Fibroblast of mammary gland (primary cell): ENCODE measurements at regions not wholly inside any gene's neighbourhood (a gene's known extent, or its start where the extent isn't known, plus 50 kb on each side); places are given as distances from the start of the nearest gene placed in this dataset.

Experiments
- DNase-seq: peaks from one replicate; pipeline ENCODE4 v3.0.0-alpha.2; 2010; ENCODE audit warnings: low read depth
- H3K4me3 ChIP-seq: 2 replicates; pipeline ENCODE4 v1.5.1; 2011; ENCODE audit warnings: low read depth, mild to moderate bottlenecking, low read length, moderate library complexity; ENCODE audit not compliant: control insufficient read depth
- TF ChIP-seq, protein P1 (sequence below): conservative IDR thresholded peaks from 2 replicates; pipeline ENCODE4 v1.5.1; 2011; ENCODE audit warnings: low read depth, low read length, inconsistent platforms; ENCODE audit not compliant: control insufficient read depth, insufficient read depth

DNA sequence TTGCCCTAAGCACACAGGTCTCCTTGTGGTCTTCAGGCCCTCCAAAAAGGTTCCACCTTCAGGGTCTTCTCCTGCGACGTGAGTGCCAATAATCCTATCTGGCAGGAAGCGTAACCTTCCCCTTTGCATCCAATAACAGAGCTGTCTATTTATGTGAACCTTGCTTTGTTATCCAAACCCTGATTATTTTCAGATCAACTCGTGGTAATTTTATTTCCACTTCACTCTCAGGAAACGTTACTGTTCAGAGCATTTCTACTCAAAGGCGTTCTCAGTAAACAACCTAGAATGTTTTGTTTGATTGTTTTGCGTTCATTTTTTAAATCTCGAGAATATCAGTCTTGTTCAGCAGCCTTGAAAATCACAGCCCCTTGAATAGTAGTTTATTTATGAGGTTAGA lies 232.3 kb upstream of the KLF6 start:
- TF ChIP-seq, protein P1, sequence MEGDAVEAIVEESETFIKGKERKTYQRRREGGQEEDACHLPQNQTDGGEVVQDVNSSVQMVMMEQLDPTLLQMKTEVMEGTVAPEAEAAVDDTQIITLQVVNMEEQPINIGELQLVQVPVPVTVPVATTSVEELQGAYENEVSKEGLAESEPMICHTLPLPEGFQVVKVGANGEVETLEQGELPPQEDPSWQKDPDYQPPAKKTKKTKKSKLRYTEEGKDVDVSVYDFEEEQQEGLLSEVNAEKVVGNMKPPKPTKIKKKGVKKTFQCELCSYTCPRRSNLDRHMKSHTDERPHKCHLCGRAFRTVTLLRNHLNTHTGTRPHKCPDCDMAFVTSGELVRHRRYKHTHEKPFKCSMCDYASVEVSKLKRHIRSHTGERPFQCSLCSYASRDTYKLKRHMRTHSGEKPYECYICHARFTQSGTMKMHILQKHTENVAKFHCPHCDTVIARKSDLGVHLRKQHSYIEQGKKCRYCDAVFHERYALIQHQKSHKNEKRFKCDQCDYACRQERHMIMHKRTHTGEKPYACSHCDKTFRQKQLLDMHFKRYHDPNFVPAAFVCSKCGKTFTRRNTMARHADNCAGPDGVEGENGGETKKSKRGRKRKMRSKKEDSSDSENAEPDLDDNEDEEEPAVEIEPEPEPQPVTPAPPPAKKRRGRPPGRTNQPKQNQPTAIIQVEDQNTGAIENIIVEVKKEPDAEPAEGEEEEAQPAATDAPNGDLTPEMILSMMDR: no peak
- no peak overlapping the region for H3K4me3 ChIP-seq
- no peak for DNase-seq

DNA sequence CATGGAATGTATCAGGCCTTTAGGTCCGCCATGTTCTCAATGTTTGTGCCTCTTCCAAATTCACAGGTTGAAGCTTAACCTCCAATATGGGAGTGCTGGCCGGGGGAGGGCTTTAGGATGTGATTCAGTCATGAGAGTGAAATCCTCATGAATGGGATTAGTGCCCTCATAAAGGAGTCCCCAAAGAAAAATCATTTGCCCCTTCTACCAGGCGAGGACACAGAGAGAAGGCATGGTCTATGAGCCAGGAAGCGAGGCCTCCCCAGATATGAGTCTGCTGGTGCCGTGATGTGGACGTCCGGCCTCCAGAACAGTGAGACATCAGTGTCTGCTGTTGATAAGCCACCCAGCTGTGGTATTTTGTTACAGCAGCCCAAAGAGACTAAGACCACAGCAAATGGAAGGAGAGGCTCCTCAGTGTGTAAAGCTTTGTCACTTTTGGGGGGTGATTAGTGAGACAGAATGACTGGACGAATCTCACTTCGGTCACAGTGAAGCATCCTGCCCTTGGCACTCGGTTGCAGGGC lies 231.3 kb upstream of the KLF6 start:
- H3K4me3 ChIP-seq: no peak overlapping the region
- no peak for DNase-seq
- TF ChIP-seq, protein P1: no peak

DNA sequence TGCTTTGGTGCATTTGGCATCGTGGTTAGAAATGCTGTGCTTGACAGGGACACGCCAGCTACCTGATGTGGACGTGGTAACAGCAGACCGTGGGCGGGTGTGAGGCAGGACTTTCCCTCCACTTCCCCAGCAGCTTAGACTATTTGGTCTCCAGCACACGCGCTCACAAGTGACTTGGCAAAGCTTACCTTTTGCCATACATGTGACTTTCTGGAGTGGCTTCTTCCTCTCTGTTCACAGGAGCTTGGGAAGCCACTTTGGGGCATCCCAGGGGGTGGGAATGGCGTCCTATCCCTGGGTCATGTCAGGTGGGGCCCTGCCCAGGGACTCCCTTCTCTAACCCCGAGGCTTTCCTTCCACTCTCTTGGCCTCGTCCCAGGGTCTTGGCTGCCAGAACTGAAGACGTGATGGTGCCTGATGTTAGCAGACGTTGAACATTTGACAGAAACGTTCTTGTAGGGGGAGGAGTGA lies 228.7 kb upstream of the KLF6 start:
- H3K4me3 ChIP-seq: no peak overlapping the region
- TF ChIP-seq, protein P1: no peak
- DNase-seq: no peak

DNA sequence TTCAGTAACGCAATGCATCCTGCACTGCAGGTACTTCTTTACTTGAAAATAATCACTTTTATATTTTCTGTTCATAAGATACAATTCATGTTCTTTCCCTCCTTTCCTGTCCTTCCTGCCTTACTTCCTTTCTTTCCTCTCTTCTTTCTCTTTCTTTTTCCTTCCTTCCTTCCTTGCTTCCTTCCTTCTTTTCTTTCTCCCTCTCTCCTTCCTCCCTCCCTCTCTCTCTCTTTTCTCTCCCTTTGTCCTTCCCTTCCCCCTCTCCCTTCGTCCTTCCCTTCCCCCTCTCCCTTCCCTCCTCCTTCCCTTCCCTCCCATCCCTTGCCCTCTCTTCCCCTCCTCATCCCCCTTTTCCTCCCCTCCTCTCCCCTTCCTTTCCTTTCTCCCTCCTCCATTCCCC lies 227.8 kb upstream of the KLF6 start:
- no peak overlapping the region for H3K4me3 ChIP-seq
- DNase-seq: no peak
- TF ChIP-seq, protein P1: no peak

DNA sequence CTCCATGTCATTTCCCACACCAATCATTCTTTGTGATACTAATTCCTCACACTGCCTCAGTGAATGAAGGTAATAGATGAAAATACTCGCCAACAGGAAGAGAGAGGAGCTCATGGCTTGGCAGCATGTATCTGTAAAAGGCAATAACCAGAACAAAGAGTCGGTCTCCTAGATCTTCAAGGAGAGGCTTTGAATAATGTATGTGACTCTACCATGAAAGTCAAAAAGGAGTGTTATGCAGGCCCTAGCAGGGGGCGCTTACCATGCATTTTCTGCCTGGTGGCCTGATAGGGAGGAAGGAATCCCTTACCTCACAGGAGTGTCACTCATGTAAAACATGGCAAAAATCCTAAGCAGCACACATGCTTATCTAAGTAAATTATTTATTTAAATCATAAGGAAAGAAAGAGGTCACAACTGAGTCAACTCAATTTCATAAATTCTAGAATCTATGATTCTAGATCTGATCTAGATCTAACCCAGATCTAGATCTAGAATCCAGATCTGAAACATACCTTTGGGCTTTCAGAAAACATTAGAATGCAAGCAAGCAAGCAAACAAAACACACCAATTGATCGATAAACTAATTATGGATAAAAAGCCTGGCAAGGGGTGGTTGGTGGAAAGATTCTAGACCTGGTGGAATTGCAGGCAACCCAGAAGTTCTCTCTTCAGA lies 226.3 kb upstream of the KLF6 start:
- TF ChIP-seq, protein P1: no peak

DNA sequence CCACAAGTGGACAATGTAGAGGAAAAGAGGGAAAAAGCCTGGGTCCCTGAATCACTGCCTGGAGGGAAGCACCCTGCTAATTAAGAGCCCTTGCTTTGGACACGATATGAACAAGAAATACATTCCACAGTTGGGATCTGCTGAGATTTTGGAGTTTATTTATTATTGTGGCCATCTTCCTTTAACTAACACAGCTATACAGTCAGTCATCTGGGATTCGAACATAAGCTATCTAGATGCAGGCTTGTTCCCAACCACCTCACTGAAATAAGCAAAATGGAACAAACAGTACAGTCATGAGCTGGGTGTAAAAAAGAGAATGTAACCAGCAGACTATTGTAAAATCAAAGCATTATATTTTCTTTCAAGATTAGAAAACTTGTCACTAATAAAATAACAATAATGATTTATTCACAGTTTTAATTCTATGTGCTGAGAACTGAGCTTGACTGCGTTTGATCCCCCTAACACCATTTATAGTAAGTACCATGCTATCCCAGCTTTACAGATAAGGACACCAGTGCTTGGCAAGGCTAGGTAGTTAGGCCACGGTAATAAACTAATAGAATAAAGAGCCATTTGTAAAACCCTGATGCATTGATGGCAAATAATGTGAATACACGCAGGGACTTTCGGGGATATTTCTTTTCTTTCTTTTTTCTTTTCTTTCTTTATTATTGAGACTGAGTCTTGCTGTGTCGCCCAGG lies 223.8 kb upstream of the KLF6 start:
- TF ChIP-seq, protein P1: no peak
- peak; percentile 35 for DNase-seq
- no peak overlapping the region for H3K4me3 ChIP-seq

More for the DNA sequence above, 226.3 kb upstream of the KLF6 start:
- DNase-seq: no peak
- H3K4me3 ChIP-seq: no peak overlapping the region
